ENCODE measurements at regions not wholly inside any gene's neighbourhood (a gene's known extent, or its start where the extent isn't known, plus 50 kb on each side); places are given as distances from the start of the nearest gene placed in this dataset.

DNA sequence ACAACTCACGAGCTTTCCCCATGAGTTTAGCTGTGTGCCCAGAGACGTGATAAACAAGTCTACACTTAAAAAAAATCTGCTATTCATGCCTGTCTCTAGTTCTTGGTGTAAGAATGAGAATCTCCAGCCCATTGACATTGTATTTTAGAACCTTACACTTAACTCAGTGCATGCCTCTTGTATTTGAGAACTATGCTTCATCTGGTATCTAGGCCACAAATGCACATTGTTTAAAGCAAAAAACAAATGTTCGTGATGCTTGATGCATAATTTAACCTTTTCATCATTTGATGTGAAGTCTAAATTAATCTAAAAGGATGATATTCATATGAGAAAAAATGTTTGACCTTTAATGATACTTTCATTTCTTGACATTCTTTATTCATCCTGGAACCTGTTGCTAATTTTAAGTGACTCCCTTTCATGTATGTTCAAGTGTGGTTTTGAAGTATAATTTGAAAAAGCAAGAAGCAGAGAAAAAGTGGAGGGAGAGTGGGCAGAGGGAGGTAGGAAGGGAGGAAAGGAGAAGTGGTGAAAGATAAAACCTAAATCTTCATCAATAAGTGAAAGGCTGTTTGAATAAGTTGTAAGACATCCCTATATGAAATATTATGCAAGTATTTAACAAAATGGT, 116.9 kb downstream of the PFDN4 start:
- TF ChIP-seq MAFK (conservative IDR thresholded peaks at IDR 0.05 in 1 of 2, IDR thresholded peaks at IDR 0.05 in 1 of 2; ENCODE audit: low read length in 2 of 2) (no peak), HDAC6 (IDR thresholded peaks at IDR 0.05; ENCODE audit: low read depth, low read length) (no peak), ZNF484 (CRISPR knock-in tag; IDR thresholded peaks at IDR 0.05; ENCODE audit: borderline replicate concordance, low read depth) (no peak), PCBP2 (optimal IDR thresholded peaks at IDR 0.05; ENCODE audit: low read depth, low read length, poor library complexity, severe bottlenecking) (no peak)
- TF ChIP-seq, protein P1, sequence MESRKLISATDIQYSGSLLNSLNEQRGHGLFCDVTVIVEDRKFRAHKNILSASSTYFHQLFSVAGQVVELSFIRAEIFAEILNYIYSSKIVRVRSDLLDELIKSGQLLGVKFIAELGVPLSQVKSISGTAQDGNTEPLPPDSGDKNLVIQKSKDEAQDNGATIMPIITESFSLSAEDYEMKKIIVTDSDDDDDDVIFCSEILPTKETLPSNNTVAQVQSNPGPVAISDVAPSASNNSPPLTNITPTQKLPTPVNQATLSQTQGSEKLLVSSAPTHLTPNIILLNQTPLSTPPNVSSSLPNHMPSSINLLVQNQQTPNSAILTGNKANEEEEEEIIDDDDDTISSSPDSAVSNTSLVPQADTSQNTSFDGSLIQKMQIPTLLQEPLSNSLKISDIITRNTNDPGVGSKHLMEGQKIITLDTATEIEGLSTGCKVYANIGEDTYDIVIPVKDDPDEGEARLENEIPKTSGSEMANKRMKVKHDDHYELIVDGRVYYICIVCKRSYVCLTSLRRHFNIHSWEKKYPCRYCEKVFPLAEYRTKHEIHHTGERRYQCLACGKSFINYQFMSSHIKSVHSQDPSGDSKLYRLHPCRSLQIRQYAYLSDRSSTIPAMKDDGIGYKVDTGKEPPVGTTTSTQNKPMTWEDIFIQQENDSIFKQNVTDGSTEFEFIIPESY (CRISPR knock-in tag; IDR thresholded peaks at IDR 0.05) = no peak
- TF ChIP-seq, protein P2, sequence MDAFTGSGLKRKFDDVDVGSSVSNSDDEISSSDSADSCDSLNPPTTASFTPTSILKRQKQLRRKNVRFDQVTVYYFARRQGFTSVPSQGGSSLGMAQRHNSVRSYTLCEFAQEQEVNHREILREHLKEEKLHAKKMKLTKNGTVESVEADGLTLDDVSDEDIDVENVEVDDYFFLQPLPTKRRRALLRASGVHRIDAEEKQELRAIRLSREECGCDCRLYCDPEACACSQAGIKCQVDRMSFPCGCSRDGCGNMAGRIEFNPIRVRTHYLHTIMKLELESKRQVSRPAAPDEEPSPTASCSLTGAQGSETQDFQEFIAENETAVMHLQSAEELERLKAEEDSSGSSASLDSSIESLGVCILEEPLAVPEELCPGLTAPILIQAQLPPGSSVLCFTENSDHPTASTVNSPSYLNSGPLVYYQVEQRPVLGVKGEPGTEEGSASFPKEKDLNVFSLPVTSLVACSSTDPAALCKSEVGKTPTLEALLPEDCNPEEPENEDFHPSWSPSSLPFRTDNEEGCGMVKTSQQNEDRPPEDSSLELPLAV (CRISPR knock-in tag; conservative IDR thresholded peaks at IDR 0.05; ENCODE audit: low read depth) = no peak
- TF ChIP-seq, protein P3, sequence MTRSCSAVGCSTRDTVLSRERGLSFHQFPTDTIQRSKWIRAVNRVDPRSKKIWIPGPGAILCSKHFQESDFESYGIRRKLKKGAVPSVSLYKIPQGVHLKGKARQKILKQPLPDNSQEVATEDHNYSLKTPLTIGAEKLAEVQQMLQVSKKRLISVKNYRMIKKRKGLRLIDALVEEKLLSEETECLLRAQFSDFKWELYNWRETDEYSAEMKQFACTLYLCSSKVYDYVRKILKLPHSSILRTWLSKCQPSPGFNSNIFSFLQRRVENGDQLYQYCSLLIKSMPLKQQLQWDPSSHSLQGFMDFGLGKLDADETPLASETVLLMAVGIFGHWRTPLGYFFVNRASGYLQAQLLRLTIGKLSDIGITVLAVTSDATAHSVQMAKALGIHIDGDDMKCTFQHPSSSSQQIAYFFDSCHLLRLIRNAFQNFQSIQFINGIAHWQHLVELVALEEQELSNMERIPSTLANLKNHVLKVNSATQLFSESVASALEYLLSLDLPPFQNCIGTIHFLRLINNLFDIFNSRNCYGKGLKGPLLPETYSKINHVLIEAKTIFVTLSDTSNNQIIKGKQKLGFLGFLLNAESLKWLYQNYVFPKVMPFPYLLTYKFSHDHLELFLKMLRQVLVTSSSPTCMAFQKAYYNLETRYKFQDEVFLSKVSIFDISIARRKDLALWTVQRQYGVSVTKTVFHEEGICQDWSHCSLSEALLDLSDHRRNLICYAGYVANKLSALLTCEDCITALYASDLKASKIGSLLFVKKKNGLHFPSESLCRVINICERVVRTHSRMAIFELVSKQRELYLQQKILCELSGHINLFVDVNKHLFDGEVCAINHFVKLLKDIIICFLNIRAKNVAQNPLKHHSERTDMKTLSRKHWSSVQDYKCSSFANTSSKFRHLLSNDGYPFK (CRISPR knock-in tag; IDR thresholded peaks at IDR 0.05; ENCODE audit: borderline replicate concordance) = no peak
- TF ChIP-seq, protein P4, sequence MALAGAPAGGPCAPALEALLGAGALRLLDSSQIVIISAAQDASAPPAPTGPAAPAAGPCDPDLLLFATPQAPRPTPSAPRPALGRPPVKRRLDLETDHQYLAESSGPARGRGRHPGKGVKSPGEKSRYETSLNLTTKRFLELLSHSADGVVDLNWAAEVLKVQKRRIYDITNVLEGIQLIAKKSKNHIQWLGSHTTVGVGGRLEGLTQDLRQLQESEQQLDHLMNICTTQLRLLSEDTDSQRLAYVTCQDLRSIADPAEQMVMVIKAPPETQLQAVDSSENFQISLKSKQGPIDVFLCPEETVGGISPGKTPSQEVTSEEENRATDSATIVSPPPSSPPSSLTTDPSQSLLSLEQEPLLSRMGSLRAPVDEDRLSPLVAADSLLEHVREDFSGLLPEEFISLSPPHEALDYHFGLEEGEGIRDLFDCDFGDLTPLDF (CRISPR knock-in tag; IDR thresholded peaks at IDR 0.05) = no peak
